ENCODE measurements at regions not wholly inside any gene's neighbourhood (a gene's known extent, or its start where the extent isn't known, plus 50 kb on each side); places are given as distances from the start of the nearest gene placed in this dataset.

- no peak for TF ChIP-seq CTCF (IDR thresholded peaks at IDR 0.05; ENCODE audit: borderline replicate concordance, extremely low read depth, low read length, poor library complexity, severe bottlenecking)
- TF ChIP-seq EZH2 (IDR thresholded peaks at IDR 0.05; ENCODE audit: borderline replicate concordance, low read depth, low read length, severe bottlenecking): no peak
Measured at GRCh38 chr6:89015971-89016370, 52.6 kb upstream of the RNGTT start.

All from DND-41 (cell line).